HepG2 (cell line): ENCODE measurements at regions not wholly inside any gene's neighbourhood (a gene's known extent, or its start where the extent isn't known, plus 50 kb on each side); places are given as distances from the start of the nearest gene placed in this dataset.

ENCODE experiments used
- NFIC ChIP-seq: IDR thresholded peaks from 2 replicates; pipeline ENCODE4 v1.6.1; 2012; ENCODE audit warnings: mild to moderate bottlenecking, low read length, inconsistent platforms
- SP1 ChIP-seq, 2 experiments: fragments of 450-650 bp in 1 of 2; sonication (generic) in 1 of 2; formaldehyde crosslinking in 1 of 2; IDR thresholded peaks; 2 replicates each; pipeline versions ENCODE4 v1.4.0 to v1.6.1; 2016 to 2020; ENCODE audit warnings: missing genetic modification reagents in 1 of 2
- ZBTB2 ChIP-seq: sonication (generic); formaldehyde crosslinking; IDR thresholded peaks from 2 replicates; pipeline ENCODE4 v1.8.0; 2022; ENCODE audit warnings: low read depth, missing genetic modification reagents

GRCh38 chr3:144054766-144055165 lies 83.1 kb downstream of the DIPK2A start:
- no peak for TF ChIP-seq ZBTB2
- no peak for TF ChIP-seq SP1 (IDR thresholded peaks at IDR 0.05)
- TF ChIP-seq SP1 (CRISPR knock-in tag; IDR thresholded peaks at IDR 0.05), result no peak
- TF ChIP-seq NFIC, result no peak
